Fibroblast of villous mesenchyme (primary cell): ENCODE measurements at regions not wholly inside any gene's neighbourhood (a gene's known extent, or its start where the extent isn't known, plus 50 kb on each side); places are given as distances from the start of the nearest gene placed in this dataset.

Experiments used
- DNase-seq: peaks from one replicate; pipeline ENCODE4 v3.0.0-alpha.2; 2010; ENCODE audit warnings: low read depth
- H3K4me3 ChIP-seq: 2 replicates; pipeline ENCODE4 v1.5.1; 2011; ENCODE audit warnings: low read depth, mild to moderate bottlenecking, low read length
- CTCF ChIP-seq: IDR thresholded peaks from 2 replicates; pipeline ENCODE4 v1.5.1; 2012; ENCODE audit warnings: low read depth, mild to moderate bottlenecking, low read length; ENCODE audit not compliant: insufficient read depth

- no peak overlapping the region for H3K4me3 ChIP-seq
- no peak for DNase-seq
- no peak for TF ChIP-seq CTCF
These were observed 447.7 kb upstream of the CTSO start for GRCh38 chr4:156401371-156401770.

GRCh38 chr4:156396534-156396933 lies 442.9 kb upstream of the CTSO start:
- no peak for TF ChIP-seq CTCF
- no peak overlapping the region for H3K4me3 ChIP-seq
- DNase-seq = no peak

GRCh38 chr4:156391325-156391653 lies 437.6 kb upstream of the CTSO start:
- no peak overlapping the region for H3K4me3 ChIP-seq
- TF ChIP-seq CTCF = no peak
- no peak for DNase-seq

- no peak overlapping the region for H3K4me3 ChIP-seq
- peak; percentile 20 for DNase-seq
- no peak for TF ChIP-seq CTCF
These were observed 437.1 kb upstream of the CTSO start for GRCh38 chr4:156390599-156391324.

- H3K4me3 ChIP-seq = no peak overlapping the region
- no peak for TF ChIP-seq CTCF
- peak; percentile 30 for DNase-seq
These were observed 435.2 kb upstream of the CTSO start for GRCh38 chr4:156388826-156389225.

- DNase-seq = peak; percentile 72
- peak; percentile 58 for TF ChIP-seq CTCF
- H3K4me3 ChIP-seq = no peak overlapping the region
These were observed 424.5 kb upstream of the CTSO start for GRCh38 chr4:156378033-156378665.
